HEK293 (cell line): ENCODE measurements at regions not wholly inside any gene's neighbourhood (a gene's known extent, or its start where the extent isn't known, plus 50 kb on each side); places are given as distances from the start of the nearest gene placed in this dataset.

Experiments used
- CTCF ChIA-PET: fragments of 350-600 bp; formaldehyde crosslinking; extraction: SDS; loops from one replicate; lab custom pipeline; 2021; ENCODE audit warnings: antibody characterized with exemption; lab: Yijun Ruan, JAX
- POLR2A ChIA-PET: fragments of 300-600 bp; formaldehyde crosslinking; extraction: SDS; loops from one replicate; lab custom pipeline; 2020; ENCODE audit warnings: antibody characterized with exemption, inconsistent platforms; lab: Yijun Ruan, JAX
- H3K27ac ChIP-seq: fragments of 200-500 bp; sonication (Bioruptor generic); 2 replicates; pipeline ENCODE4 v1.5.1; 2014; ENCODE audit warnings: low read depth, low read length, control low read depth, inconsistent platforms; ENCODE audit errors: extremely low read depth
- H3K36me3 ChIP-seq, 2 experiments: fragments of 200-500 bp in 1 of 2; sonication (Bioruptor generic) in 1 of 2; 1 replicate in 1 of 2; 2 replicates in 1 of 2; pipeline ENCODE4 v1.5.1; 2014 to 2017; ENCODE audit warnings: inconsistent platforms in 2 of 2, low read length in 2 of 2; ENCODE audit not compliant: control insufficient read depth in 2 of 2, insufficient read depth in 1 of 2
- H3K4me1 ChIP-seq: fragments of 200-500 bp; sonication (Bioruptor generic); 2 replicates; pipeline ENCODE4 v1.5.1; 2014; ENCODE audit warnings: mild to moderate bottlenecking, low read length, inconsistent platforms; ENCODE audit not compliant: control insufficient read depth, insufficient read depth
- H3K4me3 ChIP-seq: 2 replicates; pipeline ENCODE4 v1.5.1; 2011; ENCODE audit warnings: low read depth, mild to moderate bottlenecking, control low read depth, low read length, moderate library complexity
- H3K9me3 ChIP-seq: fragments of 200-500 bp; sonication (Bioruptor generic); 2 replicates; pipeline ENCODE4 v1.5.1; 2014; ENCODE audit warnings: low read depth, low read length, inconsistent platforms; ENCODE audit not compliant: control insufficient read depth, insufficient read depth
- BCL11A ChIP-seq: fragments of 450-650 bp; formaldehyde crosslinking; IDR thresholded peaks from 2 replicates; pipeline ENCODE4 v1.5.1; 2016; ENCODE audit warnings: low read depth, missing biosample characterization, missing genetic modification characterization
- BCL11B ChIP-seq: fragments of 450-650 bp; formaldehyde crosslinking; IDR thresholded peaks from 2 replicates; pipeline ENCODE4 v1.5.1; 2016; ENCODE audit warnings: low read depth, missing biosample characterization, missing genetic modification characterization
- EGR2 ChIP-seq: fragments of 450-650 bp; formaldehyde crosslinking; IDR thresholded peaks from 2 replicates; pipeline ENCODE4 v1.5.1; 2016; ENCODE audit warnings: low read depth, missing biosample characterization, missing genetic modification characterization
- INSM2 ChIP-seq: fragments of 450-650 bp; formaldehyde crosslinking; IDR thresholded peaks from 2 replicates; pipeline ENCODE4 v1.5.1; 2016; ENCODE audit warnings: missing biosample characterization, missing genetic modification characterization
- KLF1 ChIP-seq: fragments of 450-650 bp; formaldehyde crosslinking; IDR thresholded peaks from 2 replicates; pipeline ENCODE4 v1.5.1; 2016; ENCODE audit warnings: missing biosample characterization, missing genetic modification characterization
- KLF17 ChIP-seq: fragments of 450-650 bp; formaldehyde crosslinking; IDR thresholded peaks from 2 replicates; pipeline ENCODE4 v1.5.1; 2016; ENCODE audit warnings: missing biosample characterization, missing genetic modification characterization
- RBAK ChIP-seq: fragments of 450-650 bp; formaldehyde crosslinking; IDR thresholded peaks from 2 replicates; pipeline ENCODE4 v1.5.1; 2016; ENCODE audit warnings: missing biosample characterization, missing genetic modification characterization
- WT1 ChIP-seq: fragments of 450-650 bp; formaldehyde crosslinking; IDR thresholded peaks from 2 replicates; pipeline ENCODE4 v1.5.1; 2016; ENCODE audit warnings: missing biosample characterization, missing genetic modification characterization
- ZFP3 ChIP-seq: fragments of 450-650 bp; formaldehyde crosslinking; IDR thresholded peaks from 2 replicates; pipeline ENCODE4 v1.5.1; 2016; ENCODE audit warnings: low read depth, missing biosample characterization, missing genetic modification characterization
- ZNF112 ChIP-seq: fragments of 450-650 bp; formaldehyde crosslinking; IDR thresholded peaks from 2 replicates; pipeline ENCODE4 v1.5.0; 2017; ENCODE audit warnings: missing biosample characterization, missing genetic modification characterization
- ZNF19 ChIP-seq: fragments of 450-650 bp; formaldehyde crosslinking; IDR thresholded peaks from 2 replicates; pipeline ENCODE4; 2016; ENCODE audit warnings: missing biosample characterization, missing genetic modification characterization, low read depth
- ZNF266 ChIP-seq: fragments of 450-650 bp; formaldehyde crosslinking; IDR thresholded peaks from 2 replicates; pipeline ENCODE4 v1.5.1; 2016; ENCODE audit warnings: missing biosample characterization, missing genetic modification characterization, low read depth
- ZNF280C ChIP-seq: fragments of 450-650 bp; formaldehyde crosslinking; IDR thresholded peaks from 2 replicates; pipeline ENCODE4 v1.5.1; 2016; ENCODE audit warnings: missing biosample characterization, missing genetic modification characterization
- ZNF341 ChIP-seq: fragments of 450-650 bp; formaldehyde crosslinking; IDR thresholded peaks from 2 replicates; pipeline ENCODE4; 2016; ENCODE audit warnings: low read depth, missing biosample characterization, missing genetic modification characterization
- ZNF394 ChIP-seq: fragments of 450-650 bp; formaldehyde crosslinking; IDR thresholded peaks from 2 replicates; pipeline ENCODE4 v1.5.1; 2016; ENCODE audit warnings: missing biosample characterization, missing genetic modification characterization, mild to moderate bottlenecking, moderate library complexity, borderline replicate concordance
- ZNF426 ChIP-seq: fragments of 450-650 bp; formaldehyde crosslinking; IDR thresholded peaks from 2 replicates; pipeline ENCODE4 v1.5.1; 2017; ENCODE audit warnings: missing biosample characterization, missing genetic modification characterization, mild to moderate bottlenecking, inconsistent platforms, moderate library complexity
- ZNF449 ChIP-seq: fragments of 450-650 bp; formaldehyde crosslinking; IDR thresholded peaks from 2 replicates; pipeline ENCODE4 v1.5.1; 2017; ENCODE audit warnings: missing biosample characterization, mild to moderate bottlenecking, missing genetic modification characterization, moderate library complexity
- ZNF530 ChIP-seq: fragments of 450-650 bp; formaldehyde crosslinking; IDR thresholded peaks from 2 replicates; pipeline ENCODE4 v1.5.1; 2016; ENCODE audit warnings: low read depth, missing biosample characterization, missing genetic modification characterization
- ZNF555 ChIP-seq: fragments of 450-650 bp; formaldehyde crosslinking; conservative IDR thresholded peaks from 2 replicates; pipeline ENCODE4 v1.5.1; 2017; ENCODE audit warnings: missing biosample characterization, mild to moderate bottlenecking, missing genetic modification characterization, inconsistent platforms
- ZNF585B ChIP-seq: fragments of 450-650 bp; formaldehyde crosslinking; IDR thresholded peaks from 2 replicates; pipeline ENCODE4 v1.5.1; 2016; ENCODE audit warnings: missing biosample characterization, missing genetic modification characterization
- ZNF626 ChIP-seq: fragments of 450-650 bp; sonication (Bioruptor Pico); formaldehyde crosslinking; IDR thresholded peaks from 2 replicates; pipeline ENCODE4 v1.5.1; 2018; ENCODE audit warnings: missing biosample characterization, missing genetic modification characterization, inconsistent platforms
- ZNF660 ChIP-seq: fragments of 450-650 bp; IDR thresholded peaks from 2 replicates; pipeline ENCODE4 v1.5.1; 2018; ENCODE audit warnings: missing biosample characterization, mild to moderate bottlenecking, missing genetic modification characterization
- ZNF777 ChIP-seq: fragments of 450-650 bp; formaldehyde crosslinking; IDR thresholded peaks from 2 replicates; pipeline ENCODE4 v1.5.1; 2017; ENCODE audit warnings: missing biosample characterization, missing genetic modification characterization, borderline replicate concordance
- ZNF830 ChIP-seq: fragments of 450-650 bp; IDR thresholded peaks from 2 replicates; pipeline ENCODE4 v1.5.0; 2018; ENCODE audit warnings: missing biosample characterization, missing genetic modification characterization, low read depth, mild to moderate bottlenecking, moderate library complexity
- ZNF837 ChIP-seq: fragments of 450-650 bp; formaldehyde crosslinking; IDR thresholded peaks from 2 replicates; pipeline ENCODE4 v1.5.1; 2016; ENCODE audit warnings: missing biosample characterization, missing genetic modification characterization
- TF ChIP-seq, protein P1 (sequence below): fragments of 450-650 bp; formaldehyde crosslinking; IDR thresholded peaks from 2 replicates; pipeline ENCODE4 v1.5.1; 2016; ENCODE audit warnings: missing biosample characterization, missing genetic modification characterization

- H3K36me3 ChIP-seq, result no peaks in the 10 kb centered on the region
- CTCF ChIA-PET, result interaction anchor here (0.7 kb wide), 1 partner anchor 1490 kb away, joined by 5 read pairs; no protein-coding TSS in a partner anchor
- TF ChIP-seq EGR2 (no peak), RBAK (no peak), BCL11B (tag by site-specific recombination) (no peak), ZNF777 (no peak), ZNF280C (no peak), ZNF530 (tag by site-specific recombination) (no peak), KLF1 (no peak), ZNF341 (tag by site-specific recombination) (no peak), ZNF585B (no peak), INSM2 (tag by site-specific recombination) (no peak)
- TF ChIP-seq, protein P1, sequence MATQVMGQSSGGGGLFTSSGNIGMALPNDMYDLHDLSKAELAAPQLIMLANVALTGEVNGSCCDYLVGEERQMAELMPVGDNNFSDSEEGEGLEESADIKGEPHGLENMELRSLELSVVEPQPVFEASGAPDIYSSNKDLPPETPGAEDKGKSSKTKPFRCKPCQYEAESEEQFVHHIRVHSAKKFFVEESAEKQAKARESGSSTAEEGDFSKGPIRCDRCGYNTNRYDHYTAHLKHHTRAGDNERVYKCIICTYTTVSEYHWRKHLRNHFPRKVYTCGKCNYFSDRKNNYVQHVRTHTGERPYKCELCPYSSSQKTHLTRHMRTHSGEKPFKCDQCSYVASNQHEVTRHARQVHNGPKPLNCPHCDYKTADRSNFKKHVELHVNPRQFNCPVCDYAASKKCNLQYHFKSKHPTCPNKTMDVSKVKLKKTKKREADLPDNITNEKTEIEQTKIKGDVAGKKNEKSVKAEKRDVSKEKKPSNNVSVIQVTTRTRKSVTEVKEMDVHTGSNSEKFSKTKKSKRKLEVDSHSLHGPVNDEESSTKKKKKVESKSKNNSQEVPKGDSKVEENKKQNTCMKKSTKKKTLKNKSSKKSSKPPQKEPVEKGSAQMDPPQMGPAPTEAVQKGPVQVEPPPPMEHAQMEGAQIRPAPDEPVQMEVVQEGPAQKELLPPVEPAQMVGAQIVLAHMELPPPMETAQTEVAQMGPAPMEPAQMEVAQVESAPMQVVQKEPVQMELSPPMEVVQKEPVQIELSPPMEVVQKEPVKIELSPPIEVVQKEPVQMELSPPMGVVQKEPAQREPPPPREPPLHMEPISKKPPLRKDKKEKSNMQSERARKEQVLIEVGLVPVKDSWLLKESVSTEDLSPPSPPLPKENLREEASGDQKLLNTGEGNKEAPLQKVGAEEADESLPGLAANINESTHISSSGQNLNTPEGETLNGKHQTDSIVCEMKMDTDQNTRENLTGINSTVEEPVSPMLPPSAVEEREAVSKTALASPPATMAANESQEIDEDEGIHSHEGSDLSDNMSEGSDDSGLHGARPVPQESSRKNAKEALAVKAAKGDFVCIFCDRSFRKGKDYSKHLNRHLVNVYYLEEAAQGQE, result no peak
- TF ChIP-seq, all 188 proteins: peak for 0
- H3K4me3 ChIP-seq, result no peak overlapping the region
- H3K27ac ChIP-seq, result no peak overlapping the region
- no peaks in the 10 kb centered on the region for H3K4me1 ChIP-seq
- H3K9me3 ChIP-seq, result no peaks in the 10 kb centered on the region
- POLR2A ChIA-PET, result no interaction called here
Observed at GRCh38 chr18:71252351-71252865, 963.6 kb downstream of the SOCS6 start.

DNA sequence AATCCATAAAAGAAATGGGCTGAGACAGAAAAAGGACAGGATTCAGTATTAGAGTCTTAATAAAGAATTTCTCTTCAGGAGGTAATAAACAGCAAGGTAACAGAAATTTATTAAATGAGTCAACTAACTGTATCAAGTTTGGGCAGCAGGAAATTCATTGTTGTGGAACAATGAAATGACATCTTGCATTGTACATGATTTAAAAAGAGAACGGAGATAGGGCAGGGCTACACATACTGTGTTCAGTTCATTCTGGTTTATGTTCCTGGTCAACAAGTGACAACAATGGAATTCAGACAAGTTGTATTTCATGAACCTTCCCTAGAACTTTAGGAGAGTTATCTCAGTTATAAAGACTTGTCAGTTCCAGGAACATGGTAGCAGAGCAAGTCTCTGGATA lies 961.3 kb downstream of the SOCS6 start:
- Histone ChIP-seq H3K27ac (no peak overlapping the region), H3K36me3 (no peaks in the 10 kb centered on the region), H3K4me3 (no peak overlapping the region), H3K4me1 (no peaks in the 10 kb centered on the region), H3K9me3 (no peaks in the 10 kb centered on the region)
- POLR2A ChIA-PET, result no interaction called here
- CTCF ChIA-PET, result no interaction called here
- TF ChIP-seq ZNF626 (no peak), ZFP3 (tag by site-specific recombination) (no peak), ZNF426 (tag by site-specific recombination) (no peak), BCL11A (no peak), ZNF112 (no peak), ZNF394 (tag by site-specific recombination) (no peak), ZNF837 (tag by site-specific recombination) (no peak), ZNF555 (tag by site-specific recombination) (no peak), ZNF266 (tag by site-specific recombination) (no peak), KLF1 (no peak), ZNF449 (tag by site-specific recombination) (no peak), EGR2 (no peak), KLF17 (tag by site-specific recombination) (no peak), ZNF660 (tag by site-specific recombination) (no peak), ZNF830 (tag by site-specific recombination) (no peak), ZNF19 (tag by site-specific recombination) (no peak), WT1 (tag by site-specific recombination) (no peak)
